HepG2 (cell line): ENCODE measurements at regions not wholly inside any gene's neighbourhood (a gene's known extent, or its start where the extent isn't known, plus 50 kb on each side); places are given as distances from the start of the nearest gene placed in this dataset.

Experiments used
- ATAC-seq: fragments of 200-7000 bp; cut with Tn5 transposase; 3 replicates; pipeline ENCODE4 v1.9.1; 2020; ENCODE audit warnings: mild to moderate bottlenecking, moderate library complexity
- BruUV-seq: library from RNA; stranded (reverse); fragments of 400-500 nt; replicated peaks from 2 replicates; lab custom pipeline; 2021; lab: Mats Ljungman, UMichigan
- CTCF ChIA-PET: fragments of 300-600 bp; formaldehyde crosslinking; extraction: SDS; loops from one replicate; lab custom pipeline; 2021; ENCODE audit warnings: low total read pairs, inconsistent platforms, low intra/inter-chr PET ratio; lab: Yijun Ruan, JAX
- POLR2A ChIA-PET: fragments of 350-600 bp; sonication (Branson Sonifier 250); formaldehyde crosslinking; loops from one replicate; lab custom pipeline; 2020; ENCODE audit warnings: antibody characterized with exemption, inconsistent platforms; lab: Yijun Ruan, JAX
- DNase-seq: peaks from one replicate; pipeline ENCODE4 v3.0.0-alpha.2; 2015; ENCODE audit warnings: low spot score
- FAIRE-seq: peaks from 3 replicates; lab custom pipeline; 2011; peaks lifted over from hg19 to GRCh38; lab: Jason Lieb, UNC
- H2AFZ ChIP-seq: one replicate; pipeline ENCODE4 v1.6.1; 2011; ENCODE audit warnings: low read length, inconsistent platforms
- H3K27ac ChIP-seq: fragments of 300-600 bp; 3 replicates; pipeline ENCODE4 v1.8.0; 2011; ENCODE audit warnings: mixed run types, mild to moderate bottlenecking, mixed read lengths, low read length, inconsistent platforms; ENCODE audit not compliant: insufficient read depth; ENCODE audit errors: extremely low read length
- H3K27me3 ChIP-seq, 2 experiments: fragments of 200-600 bp in 1 of 2; 2 replicates in 1 of 2; 3 replicates in 1 of 2; pipeline versions ENCODE4 v1.6.0 to v1.8.0; 2011; ENCODE audit warnings: low read length in 2 of 2, mild to moderate bottlenecking in 2 of 2, moderate library complexity in 2 of 2, inconsistent platforms in 1 of 2; ENCODE audit not compliant: insufficient read depth in 2 of 2, control insufficient read depth in 1 of 2
- H3K36me3 ChIP-seq, 2 experiments: fragments of 200-600 bp in 1 of 2; replicated peaks in 1 of 2; 2 replicates in 1 of 2; 3 replicates in 1 of 2; pipeline versions ENCODE4 v1.5.1 to v1.8.0; 2011; ENCODE audit warnings: low read length in 2 of 2, inconsistent platforms in 1 of 2; ENCODE audit not compliant: insufficient read depth in 2 of 2, control insufficient read depth in 1 of 2
- H3K4me1 ChIP-seq: 2 replicates; pipeline ENCODE4 v1.5.1; 2012; ENCODE audit warnings: low read length, inconsistent platforms; ENCODE audit not compliant: insufficient read depth
- H3K4me2 ChIP-seq: 2 replicates; pipeline ENCODE4 v1.6.0; 2011; ENCODE audit warnings: low read depth, low read length, inconsistent platforms
- H3K4me3 ChIP-seq, 3 experiments: fragments of 200-600 bp in 1 of 3; sonication (generic), shearing (Covaris generic) in 1 of 3; replicated peaks in 1 of 3; 2 replicates each; pipeline ENCODE4 v1.5.1; 2011 to 2016; ENCODE audit warnings: low read length in 3 of 3, inconsistent platforms in 2 of 3, low read depth in 2 of 3, mild to moderate bottlenecking in 2 of 3, control low read depth in 1 of 3, mixed read lengths in 1 of 3; ENCODE audit not compliant: insufficient read depth in 1 of 3
- H3K79me2 ChIP-seq: one replicate; pipeline ENCODE4 v1.6.1; 2011; ENCODE audit warnings: low read length, inconsistent platforms; ENCODE audit not compliant: insufficient read depth
- H3K9ac ChIP-seq: 2 replicates; pipeline ENCODE4 v1.6.0; 2011; ENCODE audit warnings: mild to moderate bottlenecking, low read depth, low read length, inconsistent platforms; ENCODE audit not compliant: insufficient read depth
- H3K9me3 ChIP-seq: 2 replicates; pipeline ENCODE4 v1.5.1; 2012; ENCODE audit warnings: mild to moderate bottlenecking, low read length
- H4K20me1 ChIP-seq: 2 replicates; pipeline ENCODE4 v1.6.0; 2011; ENCODE audit warnings: inconsistent platforms, mild to moderate bottlenecking, low read length, moderate library complexity; ENCODE audit not compliant: insufficient read depth
- CREB3 ChIP-seq: sonication (generic); formaldehyde crosslinking; IDR thresholded peaks from 2 replicates; pipeline ENCODE4 v1.5.0; 2020; ENCODE audit warnings: missing genetic modification reagents
- HNF4G ChIP-seq, 2 experiments: sonication (generic) in 1 of 2; formaldehyde crosslinking in 1 of 2; IDR thresholded peaks; 2 replicates each; pipeline versions ENCODE4 v1.4.0 to v1.6.1; 2011 to 2020; ENCODE audit warnings: borderline replicate concordance in 2 of 2, low read depth in 2 of 2, mild to moderate bottlenecking in 2 of 2, low read length in 1 of 2, missing genetic modification reagents in 1 of 2, moderate library complexity in 1 of 2
- KDM1A ChIP-seq: IDR thresholded peaks from 2 replicates; pipeline ENCODE4 v1.6.1; 2016; ENCODE audit warnings: missing compliant biosample characterization
- MAF1 ChIP-seq: sonication (generic); formaldehyde crosslinking; IDR thresholded peaks from 2 replicates; pipeline ENCODE4 v1.5.0; 2020; ENCODE audit warnings: missing genetic modification reagents, borderline replicate concordance
- MEIS2 ChIP-seq: sonication (generic); formaldehyde crosslinking; IDR thresholded peaks from 2 replicates; pipeline ENCODE4 v1.9.0; 2021; ENCODE audit warnings: mild to moderate bottlenecking, missing genetic modification reagents
- MIER2 ChIP-seq: IDR thresholded peaks from 2 replicates; pipeline ENCODE4 v1.6.1; 2016; ENCODE audit warnings: missing biosample characterization, missing genetic modification reagents
- POGZ ChIP-seq: sonication (generic); formaldehyde crosslinking; IDR thresholded peaks from 2 replicates; pipeline ENCODE4 v1.4.0; 2020; ENCODE audit warnings: mild to moderate bottlenecking, missing genetic modification reagents
- POLR2AphosphoS2 ChIP-seq: IDR thresholded peaks from 2 replicates; pipeline ENCODE4 v1.6.1; 2011; ENCODE audit warnings: low read depth, low read length, improper control_type of control experiment
- SP5 ChIP-seq: IDR thresholded peaks from 2 replicates; pipeline ENCODE4 v1.6.1; 2016; ENCODE audit warnings: low read depth, borderline replicate concordance
- ZFP91 ChIP-seq: sonication (generic); formaldehyde crosslinking; IDR thresholded peaks from 2 replicates; pipeline ENCODE4 v1.9.0; 2022; ENCODE audit warnings: missing genetic modification reagents, mild to moderate bottlenecking, borderline replicate concordance
- ZIK1 ChIP-seq: sonication (generic); formaldehyde crosslinking; IDR thresholded peaks from 2 replicates; pipeline ENCODE4 v1.5.0; 2020; ENCODE audit warnings: mild to moderate bottlenecking, low read depth, missing genetic modification reagents, borderline replicate concordance
- ZNF124 ChIP-seq: sonication (generic); formaldehyde crosslinking; IDR thresholded peaks from 2 replicates; pipeline ENCODE4 v1.4.0; 2020; ENCODE audit warnings: missing genetic modification reagents
- ZNF20 ChIP-seq: sonication (generic); formaldehyde crosslinking; IDR thresholded peaks from 2 replicates; pipeline ENCODE4 v1.4.0; 2020; ENCODE audit warnings: mild to moderate bottlenecking, moderate library complexity, missing genetic modification reagents
- WGBS: methylation state at CpG from one replicate; pipeline ENCODE4 v1.1.6; 2017; ENCODE audit warnings: low lambda C conversion rate; 5-methylcytosine and 5-hydroxymethylcytosine counted together
- in situ Hi-C: cut with HindIII; loops from 2 replicates; pipeline ENCODE4 v1.10.0; 2017; ENCODE audit warnings: low pct_unique_long_range_greater_than_20kb; ENCODE audit not compliant: extremely low pct_ligation_motif_present
- intact Hi-C: fragments of 100-400 bp; cut with micrococcal nuclease; formaldehyde crosslinking; loops from one replicate; pipeline ENCODE4 v1.10.0; 2022; ENCODE audit not compliant: unreplicated experiment

- WGBS: 43% methylated on average over 2 of the region's 2 CpGs
- FAIRE-seq: no peak
These were observed 63.7 kb upstream of the IFNLR1 start for GRCh38 chr1:24250791-24251190.

More at GRCh38 chr1:24250791-24251190, 63.7 kb upstream of the IFNLR1 start:
- ATAC-seq: no peak
- Histone ChIP-seq H3K9ac (no peak overlapping the region), H2AFZ (no peak overlapping the region), H3K36me3 (no peaks in the 10 kb centered on the region), H3K4me3 (no peak overlapping the region), H3K79me2 (no peaks in the 10 kb centered on the region), H3K9me3 (no peaks in the 10 kb centered on the region), H3K4me2 (no peak overlapping the region), H4K20me1 (no peaks in the 10 kb centered on the region)
- intact Hi-C loops (no loop called here), in situ Hi-C loops (no loop called here)
- POLR2A ChIA-PET: no interaction called here
- BruUV-seq: no TSS peak
- CTCF ChIA-PET: no interaction called here
- TF ChIP-seq ZFP91 (CRISPR knock-in tag): no peak
- no peak for TF ChIP-seq ZIK1 (CRISPR knock-in tag)
- TF ChIP-seq SP5 (CRISPR knock-in tag): no peak
- no peak for TF ChIP-seq ZNF20 (CRISPR knock-in tag)
- TF ChIP-seq POLR2AphosphoS2: no peak
- no peak for TF ChIP-seq POGZ
- no peak for TF ChIP-seq KDM1A (CRISPR knock-in tag)
- no peak for TF ChIP-seq ZNF124 (CRISPR knock-in tag)
- TF ChIP-seq HNF4G (IDR thresholded peaks at IDR 0.05; ENCODE audit: borderline replicate concordance, low read depth, low read length): no peak
- no peak for TF ChIP-seq HNF4G (CRISPR knock-in tag; IDR thresholded peaks at IDR 0.05; ENCODE audit: borderline replicate concordance, low read depth)
- no peak for TF ChIP-seq MAF1
- no peak for TF ChIP-seq CREB3 (CRISPR knock-in tag)
- no peak for TF ChIP-seq MEIS2
- TF ChIP-seq MIER2 (CRISPR knock-in tag): no peak
- TF ChIP-seq, all 625 proteins: peak for 0
- DNase-seq: no peak
- no peak overlapping the region for H3K27ac ChIP-seq
- no peaks in the 10 kb centered on the region for H3K4me1 ChIP-seq
- peaks cover 1 to 11% of the 10 kb centered on the region in 2 experiments; a peak in 2 of 5 replicates for H3K27me3 ChIP-seq
